ENCODE measurements at regions not wholly inside any gene's neighbourhood (a gene's known extent, or its start where the extent isn't known, plus 50 kb on each side); places are given as distances from the start of the nearest gene placed in this dataset.

DNA sequence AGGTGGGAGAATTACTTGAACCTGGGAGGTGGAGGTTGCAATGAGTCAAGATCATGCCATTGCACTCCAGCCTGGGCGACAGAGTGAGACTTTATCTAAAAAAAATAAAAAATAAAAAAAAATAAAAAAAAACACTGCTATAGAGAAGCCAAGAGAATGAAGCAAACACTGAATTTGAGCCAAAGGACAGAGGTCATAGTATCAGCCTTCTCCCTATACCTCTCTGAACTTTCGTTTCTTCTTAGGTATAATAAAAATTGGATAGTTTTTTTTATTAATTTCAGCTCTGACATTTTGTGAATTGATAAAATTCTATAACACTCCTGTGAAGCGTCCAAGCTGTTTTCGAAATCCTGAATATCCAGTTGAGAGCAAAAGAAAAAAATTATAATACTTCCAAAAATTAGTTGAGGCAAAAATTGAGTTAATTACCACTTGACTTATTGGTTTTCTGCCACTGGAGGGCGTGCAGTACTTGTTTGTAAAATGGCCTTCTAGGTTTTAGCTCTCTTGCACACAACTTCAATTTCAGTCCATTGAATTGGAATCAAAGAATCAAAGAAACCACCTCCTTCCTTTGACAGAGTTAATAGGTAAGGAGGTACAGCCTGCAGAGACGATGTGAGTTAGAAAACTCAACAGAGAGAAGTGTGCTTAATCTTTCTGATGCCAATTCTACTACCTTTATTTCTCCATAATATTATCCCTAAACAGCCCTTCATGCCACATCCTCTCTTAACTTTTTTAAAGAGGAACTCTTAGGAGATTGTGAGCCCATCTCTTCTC, 143.2 kb downstream of the BBOX1 start:
- TF ChIP-seq FOXP2 (optimal IDR thresholded peaks at IDR 0.05; ENCODE audit: borderline replicate concordance, extremely low read depth, extremely low read length, insufficient read depth) (no peak), TAF1 (IDR thresholded peaks at IDR 0.05; ENCODE audit: borderline replicate concordance, insufficient read depth, low read length) (no peak), SIN3A (IDR thresholded peaks at IDR 0.05; ENCODE audit: borderline replicate concordance, insufficient read depth, low read length) (no peak), POLR2AphosphoS5 (IDR thresholded peaks at IDR 0.05; ENCODE audit: low read depth, low read length) (no peak)
- TF ChIP-seq, protein P1, sequence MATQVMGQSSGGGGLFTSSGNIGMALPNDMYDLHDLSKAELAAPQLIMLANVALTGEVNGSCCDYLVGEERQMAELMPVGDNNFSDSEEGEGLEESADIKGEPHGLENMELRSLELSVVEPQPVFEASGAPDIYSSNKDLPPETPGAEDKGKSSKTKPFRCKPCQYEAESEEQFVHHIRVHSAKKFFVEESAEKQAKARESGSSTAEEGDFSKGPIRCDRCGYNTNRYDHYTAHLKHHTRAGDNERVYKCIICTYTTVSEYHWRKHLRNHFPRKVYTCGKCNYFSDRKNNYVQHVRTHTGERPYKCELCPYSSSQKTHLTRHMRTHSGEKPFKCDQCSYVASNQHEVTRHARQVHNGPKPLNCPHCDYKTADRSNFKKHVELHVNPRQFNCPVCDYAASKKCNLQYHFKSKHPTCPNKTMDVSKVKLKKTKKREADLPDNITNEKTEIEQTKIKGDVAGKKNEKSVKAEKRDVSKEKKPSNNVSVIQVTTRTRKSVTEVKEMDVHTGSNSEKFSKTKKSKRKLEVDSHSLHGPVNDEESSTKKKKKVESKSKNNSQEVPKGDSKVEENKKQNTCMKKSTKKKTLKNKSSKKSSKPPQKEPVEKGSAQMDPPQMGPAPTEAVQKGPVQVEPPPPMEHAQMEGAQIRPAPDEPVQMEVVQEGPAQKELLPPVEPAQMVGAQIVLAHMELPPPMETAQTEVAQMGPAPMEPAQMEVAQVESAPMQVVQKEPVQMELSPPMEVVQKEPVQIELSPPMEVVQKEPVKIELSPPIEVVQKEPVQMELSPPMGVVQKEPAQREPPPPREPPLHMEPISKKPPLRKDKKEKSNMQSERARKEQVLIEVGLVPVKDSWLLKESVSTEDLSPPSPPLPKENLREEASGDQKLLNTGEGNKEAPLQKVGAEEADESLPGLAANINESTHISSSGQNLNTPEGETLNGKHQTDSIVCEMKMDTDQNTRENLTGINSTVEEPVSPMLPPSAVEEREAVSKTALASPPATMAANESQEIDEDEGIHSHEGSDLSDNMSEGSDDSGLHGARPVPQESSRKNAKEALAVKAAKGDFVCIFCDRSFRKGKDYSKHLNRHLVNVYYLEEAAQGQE (IDR thresholded peaks at IDR 0.05; ENCODE audit: insufficient read depth in 1 of 2, low read depth in 2 of 2, low read length in 2 of 2) = no peak

- TF ChIP-seq, protein P1 (IDR thresholded peaks at IDR 0.05; ENCODE audit: insufficient read depth in 1 of 2, low read depth in 2 of 2, low read length in 2 of 2) = no peak
- no peak for TF ChIP-seq TAF1 (IDR thresholded peaks at IDR 0.05; ENCODE audit: borderline replicate concordance, insufficient read depth, low read length)
- TF ChIP-seq SIN3A (IDR thresholded peaks at IDR 0.05; ENCODE audit: borderline replicate concordance, insufficient read depth, low read length) = no peak
- TF ChIP-seq POLR2AphosphoS5 (IDR thresholded peaks at IDR 0.05; ENCODE audit: low read depth, low read length) = no peak
- no peak for TF ChIP-seq FOXP2 (optimal IDR thresholded peaks at IDR 0.05; ENCODE audit: borderline replicate concordance, extremely low read depth, extremely low read length, insufficient read depth)
Measured at GRCh38 chr11:27179334-27179733, 138.7 kb downstream of the BBOX1 start.

- TF ChIP-seq FOXP2 (optimal IDR thresholded peaks at IDR 0.05; ENCODE audit: borderline replicate concordance, extremely low read depth, extremely low read length, insufficient read depth) (no peak), TAF1 (IDR thresholded peaks at IDR 0.05; ENCODE audit: borderline replicate concordance, insufficient read depth, low read length) (no peak), SIN3A (IDR thresholded peaks at IDR 0.05; ENCODE audit: borderline replicate concordance, insufficient read depth, low read length) (no peak), POLR2AphosphoS5 (IDR thresholded peaks at IDR 0.05; ENCODE audit: low read depth, low read length) (no peak)
- TF ChIP-seq, protein P1 (IDR thresholded peaks at IDR 0.05; ENCODE audit: insufficient read depth in 1 of 2, low read depth in 2 of 2, low read length in 2 of 2) = no peak
Measured at GRCh38 chr11:27178859-27179258, 138.2 kb downstream of the BBOX1 start.
